GM23338 (cell line): ENCODE measurements at regions not wholly inside any gene's neighbourhood (a gene's known extent, or its start where the extent isn't known, plus 50 kb on each side); places are given as distances from the start of the nearest gene placed in this dataset.
A peak's percentile ranks its signal among the peaks of the same experiment; 100 is the strongest.

Experiments used
- ATAC-seq: fragments of 200-7000 bp; cut with Tn5 transposase; 3 replicates; pipeline ENCODE4 v1.9.1; 2020
- DNase-seq: peaks from one replicate; pipeline ENCODE4 v3.0.0-alpha.2; 2015; ENCODE audit warnings: low spot score
- H2AFZ ChIP-seq: fragments of 200-600 bp; sonication (generic); 2 replicates; pipeline ENCODE4 v1.8.0; 2016; ENCODE audit warnings: antibody characterized with exemption, mild to moderate bottlenecking, moderate library complexity
- H3F3A ChIP-seq: fragments of 200-600 bp; sonication (generic); replicated peaks from 2 replicates; pipeline ENCODE4 v1.8.0; 2017; ENCODE audit warnings: antibody characterized with exemption, mixed run types, low read depth
- H3K27ac ChIP-seq: fragments of 200-600 bp; sonication (generic); 2 replicates; pipeline ENCODE4 v1.6.1; 2016; ENCODE audit warnings: low read depth
- H3K27me3 ChIP-seq: fragments of 200-600 bp; sonication (generic); 2 replicates; pipeline ENCODE4 v1.8.0; 2016; ENCODE audit warnings: mild to moderate bottlenecking, mixed run types, moderate library complexity; ENCODE audit not compliant: insufficient read depth
- H3K36me3 ChIP-seq: fragments of 200-600 bp; sonication (generic); 2 replicates; pipeline ENCODE4 v1.8.0; 2016; ENCODE audit warnings: mild to moderate bottlenecking; ENCODE audit not compliant: insufficient read depth
- H3K4me1 ChIP-seq: fragments of 200-600 bp; sonication (generic); 2 replicates; pipeline ENCODE4 v1.8.0; 2016; ENCODE audit warnings: mild to moderate bottlenecking, moderate library complexity; ENCODE audit not compliant: insufficient read depth
- H3K4me2 ChIP-seq: fragments of 200-600 bp; sonication (generic); 2 replicates; pipeline ENCODE4 v1.7.1; 2017; ENCODE audit warnings: mixed run types
- H3K4me3 ChIP-seq: fragments of 200-600 bp; sonication (generic); 2 replicates; pipeline ENCODE4 v1.6.1; 2016; ENCODE audit warnings: mixed run types
- H3K79me2 ChIP-seq: fragments of 200-600 bp; sonication (generic); replicated peaks from 2 replicates; pipeline ENCODE4 v1.8.0; 2017; ENCODE audit warnings: mild to moderate bottlenecking; ENCODE audit not compliant: insufficient read depth
- H3K9me2 ChIP-seq: fragments of 200-600 bp; sonication (generic); 2 replicates; pipeline ENCODE4 v1.8.0; 2017; ENCODE audit not compliant: insufficient read depth
- H4K20me1 ChIP-seq: fragments of 200-600 bp; sonication (generic); replicated peaks from 2 replicates; pipeline ENCODE4 v1.8.0; 2017; ENCODE audit warnings: mild to moderate bottlenecking; ENCODE audit not compliant: insufficient read depth
- H3K27ac Mint-ChIP-seq: 2 replicates; pipeline ENCODE4 v1.8.0; 2020; ENCODE audit warnings: inconsistent platforms, mild to moderate bottlenecking, moderate library complexity, mixed read lengths
- H3K27me3 Mint-ChIP-seq: 3 replicates; pipeline ENCODE4 v1.8.0; 2022; ENCODE audit warnings: low read depth, mild to moderate bottlenecking, moderate library complexity, mixed read lengths, inconsistent platforms; ENCODE audit not compliant: insufficient read depth, poor library complexity
- H3K36me3 Mint-ChIP-seq: 3 replicates; pipeline ENCODE4 v1.8.0; 2021; ENCODE audit warnings: low read depth, mild to moderate bottlenecking, inconsistent platforms, moderate library complexity, mixed read lengths
- H3K4me1 Mint-ChIP-seq: 3 replicates; pipeline ENCODE4 v1.8.0; 2020; ENCODE audit warnings: mild to moderate bottlenecking, inconsistent platforms, mixed read lengths
- H3K4me3 Mint-ChIP-seq: 3 replicates; pipeline ENCODE4 v1.8.0; 2021; ENCODE audit warnings: moderate library complexity, mild to moderate bottlenecking, inconsistent platforms, mixed read lengths
- H3K9me3 Mint-ChIP-seq: 3 replicates; pipeline ENCODE4 v1.8.0; 2020; ENCODE audit warnings: moderate library complexity, mild to moderate bottlenecking, inconsistent platforms, mixed read lengths
- CREB1 ChIP-seq: fragments of 250-450 bp; sonication (Bioruptor Pico); IDR thresholded peaks from 2 replicates; pipeline ENCODE4 v1.5.0; 2020; ENCODE audit warnings: low read depth, mild to moderate bottlenecking, moderate library complexity
- EZH2 ChIP-seq: fragments of 200-600 bp; sonication (generic); IDR thresholded peaks from one replicate; pipeline ENCODE4 v1.8.0; 2017; ENCODE audit warnings: antibody characterized with exemption, mild to moderate bottlenecking, low read depth; ENCODE audit not compliant: unreplicated experiment
- EZH2phosphoT487 ChIP-seq: fragments of 200-600 bp; sonication (generic); IDR thresholded peaks from one replicate; pipeline ENCODE4 v1.8.1; 2018; ENCODE audit warnings: antibody characterized with exemption; ENCODE audit not compliant: unreplicated experiment
- JUNB ChIP-seq: IDR thresholded peaks from one replicate; pipeline ENCODE4 v1.6.1; 2016; ENCODE audit warnings: antibody characterized with exemption; ENCODE audit not compliant: unreplicated experiment
- NANOG ChIP-seq: IDR thresholded peaks from 2 replicates; pipeline ENCODE4 v1.6.1; 2016; ENCODE audit warnings: antibody characterized with exemption, borderline replicate concordance
- POLR2AphosphoS5 ChIP-seq: IDR thresholded peaks from 2 replicates; pipeline ENCODE4 v1.6.1; 2016; ENCODE audit warnings: antibody characterized with exemption, low read depth
- STAT1 ChIP-seq: IDR thresholded peaks from one replicate; pipeline ENCODE4 v1.6.1; 2016; ENCODE audit warnings: antibody characterized with exemption; ENCODE audit not compliant: unreplicated experiment
- ZNF114 ChIP-seq: fragments of 250-450 bp; sonication (Bioruptor Pico); IDR thresholded peaks from 2 replicates; pipeline ENCODE4 v1.5.0; 2020; ENCODE audit warnings: mild to moderate bottlenecking, moderate library complexity
- ZNF331 ChIP-seq: fragments of 250-450 bp; sonication (Bioruptor Pico); IDR thresholded peaks from 2 replicates; pipeline ENCODE4 v1.5.0; 2020; ENCODE audit warnings: low read depth, mild to moderate bottlenecking, moderate library complexity
- TF ChIP-seq, protein P1 (sequence below): IDR thresholded peaks from one replicate; pipeline ENCODE4 v1.6.1; 2018; ENCODE audit warnings: antibody characterized with exemption; ENCODE audit not compliant: unreplicated experiment
- TF ChIP-seq, protein P2 (sequence below), 2 experiments: fragments of 200-600 bp in 1 of 2; sonication (generic) in 1 of 2; conservative IDR thresholded peaks; 2 replicates each; pipeline versions ENCODE4 v1.5.1 to v1.6.1; 2016 to 2017; ENCODE audit warnings: antibody characterized with exemption in 2 of 2, low read depth in 2 of 2, mild to moderate bottlenecking in 2 of 2, moderate library complexity in 1 of 2
- TF ChIP-seq, protein P3 (sequence below): fragments of 250-450 bp; sonication (Bioruptor Pico); IDR thresholded peaks from 2 replicates; pipeline ENCODE4 v1.5.0; 2020; ENCODE audit warnings: mild to moderate bottlenecking, moderate library complexity
- TF ChIP-seq, protein P4 (sequence below): IDR thresholded peaks from 2 replicates; pipeline ENCODE4 v1.6.1; 2016; ENCODE audit warnings: antibody characterized with exemption

DNA sequence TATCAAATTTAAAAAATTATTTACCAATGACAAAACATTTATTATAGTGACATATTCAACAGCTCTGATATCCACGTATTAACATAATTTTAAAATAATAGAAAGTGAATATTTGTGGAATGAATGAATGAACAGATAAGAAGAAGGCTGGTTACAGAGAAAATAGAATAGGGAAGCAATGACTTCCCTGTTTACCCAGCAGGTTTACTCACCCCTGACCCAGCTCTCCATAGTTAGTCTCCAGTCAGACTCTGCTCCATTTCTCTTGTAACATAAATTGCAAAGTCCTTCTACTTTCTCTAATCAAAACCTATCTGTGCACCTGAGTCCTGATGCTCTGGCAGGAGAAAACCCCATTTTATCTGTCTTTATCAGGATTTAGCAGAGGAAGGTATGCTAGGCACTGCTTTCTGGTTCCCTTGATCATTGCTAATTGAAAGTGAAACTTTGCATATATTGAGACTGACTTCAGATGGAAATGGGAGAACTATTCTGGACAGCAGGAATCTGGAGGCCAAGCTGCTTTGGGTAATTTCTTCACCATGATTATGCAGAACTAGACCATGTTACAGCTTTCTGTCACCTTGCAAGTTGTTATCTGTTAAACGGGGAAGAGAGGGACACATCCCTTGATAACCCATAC, 363.0 kb downstream of the FAT4 start:
- Mint-ChIP-seq H3K4me3 (no peak overlapping the region), H3K9me3 (no peaks in the 10 kb centered on the region), H3K36me3 (no peaks in the 10 kb centered on the region), H3K4me1 (peaks cover 5% of the 10 kb centered on the region), H3K27me3 (peaks cover 3% of the 10 kb centered on the region), H3K27ac (peak overlapping the region; percentile 21; the same call in 1 of the 2 replicates)
- Histone ChIP-seq H3F3A (no peaks in the 10 kb centered on the region), H4K20me1 (no peaks in the 10 kb centered on the region), H3K79me2 (no peaks in the 10 kb centered on the region), H3K4me3 (no peak overlapping the region), H3K27me3 (no peaks in the 10 kb centered on the region), H3K27ac (no peak overlapping the region), H3K4me1 (peaks cover 9% of the 10 kb centered on the region), H3K9me2 (no peaks in the 10 kb centered on the region), H3K4me2 (no peak overlapping the region), H3K36me3 (no peaks in the 10 kb centered on the region), H2AFZ (peak overlapping the region; percentile 80)
- ATAC-seq (no peak), DNase-seq (no peak)
- TF ChIP-seq, protein P1, sequence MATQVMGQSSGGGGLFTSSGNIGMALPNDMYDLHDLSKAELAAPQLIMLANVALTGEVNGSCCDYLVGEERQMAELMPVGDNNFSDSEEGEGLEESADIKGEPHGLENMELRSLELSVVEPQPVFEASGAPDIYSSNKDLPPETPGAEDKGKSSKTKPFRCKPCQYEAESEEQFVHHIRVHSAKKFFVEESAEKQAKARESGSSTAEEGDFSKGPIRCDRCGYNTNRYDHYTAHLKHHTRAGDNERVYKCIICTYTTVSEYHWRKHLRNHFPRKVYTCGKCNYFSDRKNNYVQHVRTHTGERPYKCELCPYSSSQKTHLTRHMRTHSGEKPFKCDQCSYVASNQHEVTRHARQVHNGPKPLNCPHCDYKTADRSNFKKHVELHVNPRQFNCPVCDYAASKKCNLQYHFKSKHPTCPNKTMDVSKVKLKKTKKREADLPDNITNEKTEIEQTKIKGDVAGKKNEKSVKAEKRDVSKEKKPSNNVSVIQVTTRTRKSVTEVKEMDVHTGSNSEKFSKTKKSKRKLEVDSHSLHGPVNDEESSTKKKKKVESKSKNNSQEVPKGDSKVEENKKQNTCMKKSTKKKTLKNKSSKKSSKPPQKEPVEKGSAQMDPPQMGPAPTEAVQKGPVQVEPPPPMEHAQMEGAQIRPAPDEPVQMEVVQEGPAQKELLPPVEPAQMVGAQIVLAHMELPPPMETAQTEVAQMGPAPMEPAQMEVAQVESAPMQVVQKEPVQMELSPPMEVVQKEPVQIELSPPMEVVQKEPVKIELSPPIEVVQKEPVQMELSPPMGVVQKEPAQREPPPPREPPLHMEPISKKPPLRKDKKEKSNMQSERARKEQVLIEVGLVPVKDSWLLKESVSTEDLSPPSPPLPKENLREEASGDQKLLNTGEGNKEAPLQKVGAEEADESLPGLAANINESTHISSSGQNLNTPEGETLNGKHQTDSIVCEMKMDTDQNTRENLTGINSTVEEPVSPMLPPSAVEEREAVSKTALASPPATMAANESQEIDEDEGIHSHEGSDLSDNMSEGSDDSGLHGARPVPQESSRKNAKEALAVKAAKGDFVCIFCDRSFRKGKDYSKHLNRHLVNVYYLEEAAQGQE, result no peak
- TF ChIP-seq EZH2 (no peak), JUNB (no peak), CREB1 (CRISPR knock-in tag) (no peak), ZNF331 (CRISPR knock-in tag) (no peak), STAT1 (no peak), POLR2AphosphoS5 (no peak), NANOG (no peak), ZNF114 (CRISPR knock-in tag) (no peak), EZH2phosphoT487 (no peak)
- TF ChIP-seq, protein P2, sequence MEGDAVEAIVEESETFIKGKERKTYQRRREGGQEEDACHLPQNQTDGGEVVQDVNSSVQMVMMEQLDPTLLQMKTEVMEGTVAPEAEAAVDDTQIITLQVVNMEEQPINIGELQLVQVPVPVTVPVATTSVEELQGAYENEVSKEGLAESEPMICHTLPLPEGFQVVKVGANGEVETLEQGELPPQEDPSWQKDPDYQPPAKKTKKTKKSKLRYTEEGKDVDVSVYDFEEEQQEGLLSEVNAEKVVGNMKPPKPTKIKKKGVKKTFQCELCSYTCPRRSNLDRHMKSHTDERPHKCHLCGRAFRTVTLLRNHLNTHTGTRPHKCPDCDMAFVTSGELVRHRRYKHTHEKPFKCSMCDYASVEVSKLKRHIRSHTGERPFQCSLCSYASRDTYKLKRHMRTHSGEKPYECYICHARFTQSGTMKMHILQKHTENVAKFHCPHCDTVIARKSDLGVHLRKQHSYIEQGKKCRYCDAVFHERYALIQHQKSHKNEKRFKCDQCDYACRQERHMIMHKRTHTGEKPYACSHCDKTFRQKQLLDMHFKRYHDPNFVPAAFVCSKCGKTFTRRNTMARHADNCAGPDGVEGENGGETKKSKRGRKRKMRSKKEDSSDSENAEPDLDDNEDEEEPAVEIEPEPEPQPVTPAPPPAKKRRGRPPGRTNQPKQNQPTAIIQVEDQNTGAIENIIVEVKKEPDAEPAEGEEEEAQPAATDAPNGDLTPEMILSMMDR (conservative IDR thresholded peaks at IDR 0.05; ENCODE audit: low read depth in 2 of 2), result no peak
- TF ChIP-seq, protein P3, sequence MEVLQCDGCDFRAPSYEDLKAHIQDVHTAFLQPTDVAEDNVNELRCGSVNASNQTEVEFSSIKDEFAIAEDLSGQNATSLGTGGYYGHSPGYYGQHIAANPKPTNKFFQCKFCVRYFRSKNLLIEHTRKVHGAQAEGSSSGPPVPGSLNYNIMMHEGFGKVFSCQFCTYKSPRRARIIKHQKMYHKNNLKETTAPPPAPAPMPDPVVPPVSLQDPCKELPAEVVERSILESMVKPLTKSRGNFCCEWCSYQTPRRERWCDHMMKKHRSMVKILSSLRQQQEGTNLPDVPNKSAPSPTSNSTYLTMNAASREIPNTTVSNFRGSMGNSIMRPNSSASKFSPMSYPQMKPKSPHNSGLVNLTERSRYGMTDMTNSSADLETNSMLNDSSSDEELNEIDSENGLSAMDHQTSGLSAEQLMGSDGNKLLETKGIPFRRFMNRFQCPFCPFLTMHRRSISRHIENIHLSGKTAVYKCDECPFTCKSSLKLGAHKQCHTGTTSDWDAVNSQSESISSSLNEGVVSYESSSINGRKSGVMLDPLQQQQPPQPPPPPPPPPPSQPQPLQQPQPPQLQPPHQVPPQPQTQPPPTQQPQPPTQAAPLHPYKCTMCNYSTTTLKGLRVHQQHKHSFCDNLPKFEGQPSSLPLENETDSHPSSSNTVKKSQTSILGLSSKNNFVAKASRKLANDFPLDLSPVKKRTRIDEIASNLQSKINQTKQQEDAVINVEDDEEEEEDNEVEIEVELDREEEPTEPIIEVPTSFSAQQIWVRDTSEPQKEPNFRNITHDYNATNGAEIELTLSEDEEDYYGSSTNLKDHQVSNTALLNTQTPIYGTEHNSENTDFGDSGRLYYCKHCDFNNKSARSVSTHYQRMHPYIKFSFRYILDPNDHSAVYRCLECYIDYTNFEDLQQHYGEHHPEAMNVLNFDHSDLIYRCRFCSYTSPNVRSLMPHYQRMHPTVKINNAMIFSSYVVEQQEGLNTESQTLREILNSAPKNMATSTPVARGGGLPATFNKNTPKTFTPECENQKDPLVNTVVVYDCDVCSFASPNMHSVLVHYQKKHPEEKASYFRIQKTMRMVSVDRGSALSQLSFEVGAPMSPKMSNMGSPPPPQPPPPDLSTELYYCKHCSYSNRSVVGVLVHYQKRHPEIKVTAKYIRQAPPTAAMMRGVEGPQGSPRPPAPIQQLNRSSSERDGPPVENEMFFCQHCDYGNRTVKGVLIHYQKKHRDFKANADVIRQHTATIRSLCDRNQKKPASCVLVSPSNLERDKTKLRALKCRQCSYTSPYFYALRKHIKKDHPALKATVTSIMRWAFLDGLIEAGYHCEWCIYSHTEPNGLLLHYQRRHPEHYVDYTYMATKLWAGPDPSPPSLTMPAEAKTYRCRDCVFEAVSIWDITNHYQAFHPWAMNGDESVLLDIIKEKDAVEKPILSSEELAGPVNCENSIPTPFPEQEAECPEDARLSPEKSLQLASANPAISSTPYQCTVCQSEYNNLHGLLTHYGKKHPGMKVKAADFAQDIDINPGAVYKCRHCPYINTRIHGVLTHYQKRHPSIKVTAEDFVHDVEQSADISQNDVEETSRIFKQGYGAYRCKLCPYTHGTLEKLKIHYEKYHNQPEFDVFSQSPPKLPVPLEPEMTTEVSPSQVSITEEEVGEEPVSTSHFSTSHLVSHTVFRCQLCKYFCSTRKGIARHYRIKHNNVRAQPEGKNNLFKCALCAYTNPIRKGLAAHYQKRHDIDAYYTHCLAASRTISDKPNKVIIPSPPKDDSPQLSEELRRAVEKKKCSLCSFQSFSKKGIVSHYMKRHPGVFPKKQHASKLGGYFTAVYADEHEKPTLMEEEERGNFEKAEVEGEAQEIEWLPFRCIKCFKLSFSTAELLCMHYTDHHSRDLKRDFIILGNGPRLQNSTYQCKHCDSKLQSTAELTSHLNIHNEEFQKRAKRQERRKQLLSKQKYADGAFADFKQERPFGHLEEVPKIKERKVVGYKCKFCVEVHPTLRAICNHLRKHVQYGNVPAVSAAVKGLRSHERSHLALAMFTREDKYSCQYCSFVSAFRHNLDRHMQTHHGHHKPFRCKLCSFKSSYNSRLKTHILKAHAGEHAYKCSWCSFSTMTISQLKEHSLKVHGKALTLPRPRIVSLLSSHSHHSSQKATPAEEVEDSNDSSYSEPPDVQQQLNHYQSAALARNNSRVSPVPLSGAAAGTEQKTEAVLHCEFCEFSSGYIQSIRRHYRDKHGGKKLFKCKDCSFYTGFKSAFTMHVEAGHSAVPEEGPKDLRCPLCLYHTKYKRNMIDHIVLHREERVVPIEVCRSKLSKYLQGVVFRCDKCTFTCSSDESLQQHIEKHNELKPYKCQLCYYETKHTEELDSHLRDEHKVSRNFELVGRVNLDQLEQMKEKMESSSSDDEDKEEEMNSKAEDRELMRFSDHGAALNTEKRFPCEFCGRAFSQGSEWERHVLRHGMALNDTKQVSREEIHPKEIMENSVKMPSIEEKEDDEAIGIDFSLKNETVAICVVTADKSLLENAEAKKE, result no peak
- TF ChIP-seq, protein P4, sequence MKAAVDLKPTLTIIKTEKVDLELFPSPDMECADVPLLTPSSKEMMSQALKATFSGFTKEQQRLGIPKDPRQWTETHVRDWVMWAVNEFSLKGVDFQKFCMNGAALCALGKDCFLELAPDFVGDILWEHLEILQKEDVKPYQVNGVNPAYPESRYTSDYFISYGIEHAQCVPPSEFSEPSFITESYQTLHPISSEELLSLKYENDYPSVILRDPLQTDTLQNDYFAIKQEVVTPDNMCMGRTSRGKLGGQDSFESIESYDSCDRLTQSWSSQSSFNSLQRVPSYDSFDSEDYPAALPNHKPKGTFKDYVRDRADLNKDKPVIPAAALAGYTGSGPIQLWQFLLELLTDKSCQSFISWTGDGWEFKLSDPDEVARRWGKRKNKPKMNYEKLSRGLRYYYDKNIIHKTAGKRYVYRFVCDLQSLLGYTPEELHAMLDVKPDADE, result no peak
